WERI-Rb-1 (cell line): ENCODE measurements at regions not wholly inside any gene's neighbourhood (a gene's known extent, or its start where the extent isn't known, plus 50 kb on each side); places are given as distances from the start of the nearest gene placed in this dataset.

ENCODE experiments used
- DNase-seq: peaks from one replicate; pipeline ENCODE4 v3.0.0-alpha.2; 2020
- H3K27ac ChIP-seq: fragments of 250-450 bp; sonication (Bioruptor Pico); 2 replicates; pipeline ENCODE4 v1.5.1; 2020; ENCODE audit warnings: mild to moderate bottlenecking, moderate library complexity
- H3K27me3 ChIP-seq: fragments of 250-450 bp; sonication (Bioruptor Pico); 2 replicates; pipeline ENCODE4 v1.5.1; 2021; ENCODE audit warnings: mild to moderate bottlenecking, low read depth, moderate library complexity; ENCODE audit not compliant: insufficient read depth, severe bottlenecking
- H3K36me3 ChIP-seq: fragments of 250-450 bp; sonication (Bioruptor Pico); 2 replicates; pipeline ENCODE4 v1.5.1; 2020; ENCODE audit warnings: mild to moderate bottlenecking, moderate library complexity
- H3K4me3 ChIP-seq: 2 replicates; pipeline ENCODE4 v1.5.1; 2011; ENCODE audit warnings: low read depth, mild to moderate bottlenecking, control low read depth, low read length
- H3K9me3 ChIP-seq: fragments of 250-450 bp; sonication (Bioruptor Pico); 2 replicates; pipeline ENCODE4 v1.5.1; 2021; ENCODE audit warnings: mild to moderate bottlenecking, moderate library complexity; ENCODE audit not compliant: severe bottlenecking
- TF ChIP-seq, protein P1 (sequence below): IDR thresholded peaks from 2 replicates; pipeline ENCODE4 v1.5.1; 2011; ENCODE audit warnings: low read depth, mild to moderate bottlenecking, control low read depth, inconsistent platforms, low read length

DNA sequence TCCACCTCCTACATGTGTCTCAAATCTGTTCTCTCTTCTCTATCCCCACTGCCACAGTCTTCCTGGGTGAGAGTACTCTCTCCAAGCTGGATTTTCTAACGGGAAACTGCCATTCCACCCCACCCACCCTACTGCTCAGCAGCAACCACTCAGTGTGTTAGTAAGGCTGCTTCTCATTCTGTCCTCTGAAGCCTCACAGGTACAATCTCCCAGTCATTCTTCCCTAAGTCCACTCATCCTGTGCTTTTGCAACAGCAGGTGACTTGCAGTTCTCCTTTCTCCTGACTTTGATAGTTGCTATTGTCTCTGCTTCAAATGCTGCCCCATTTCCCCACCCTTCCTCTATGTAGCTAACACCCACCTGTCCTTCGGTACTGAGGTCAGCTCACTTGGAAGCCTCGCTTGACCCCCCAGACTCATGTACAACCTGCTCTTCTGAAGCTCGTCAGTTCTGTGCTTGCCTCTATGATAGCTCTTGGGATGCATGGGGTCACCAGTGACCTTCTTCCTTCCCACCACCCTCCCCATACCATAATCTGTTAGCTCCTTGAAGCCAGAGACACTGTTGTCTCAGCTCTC is 188.9 kb downstream of the RRAGC start:
- no peaks in the 10 kb centered on the region for H3K9me3 ChIP-seq
- no peaks in the 10 kb centered on the region for H3K36me3 ChIP-seq
- H3K27me3 ChIP-seq, result no peaks in the 10 kb centered on the region
- H3K4me3 ChIP-seq, result no peak overlapping the region
- TF ChIP-seq, protein P1, sequence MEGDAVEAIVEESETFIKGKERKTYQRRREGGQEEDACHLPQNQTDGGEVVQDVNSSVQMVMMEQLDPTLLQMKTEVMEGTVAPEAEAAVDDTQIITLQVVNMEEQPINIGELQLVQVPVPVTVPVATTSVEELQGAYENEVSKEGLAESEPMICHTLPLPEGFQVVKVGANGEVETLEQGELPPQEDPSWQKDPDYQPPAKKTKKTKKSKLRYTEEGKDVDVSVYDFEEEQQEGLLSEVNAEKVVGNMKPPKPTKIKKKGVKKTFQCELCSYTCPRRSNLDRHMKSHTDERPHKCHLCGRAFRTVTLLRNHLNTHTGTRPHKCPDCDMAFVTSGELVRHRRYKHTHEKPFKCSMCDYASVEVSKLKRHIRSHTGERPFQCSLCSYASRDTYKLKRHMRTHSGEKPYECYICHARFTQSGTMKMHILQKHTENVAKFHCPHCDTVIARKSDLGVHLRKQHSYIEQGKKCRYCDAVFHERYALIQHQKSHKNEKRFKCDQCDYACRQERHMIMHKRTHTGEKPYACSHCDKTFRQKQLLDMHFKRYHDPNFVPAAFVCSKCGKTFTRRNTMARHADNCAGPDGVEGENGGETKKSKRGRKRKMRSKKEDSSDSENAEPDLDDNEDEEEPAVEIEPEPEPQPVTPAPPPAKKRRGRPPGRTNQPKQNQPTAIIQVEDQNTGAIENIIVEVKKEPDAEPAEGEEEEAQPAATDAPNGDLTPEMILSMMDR, result no peak
- no peak for DNase-seq
- H3K27ac ChIP-seq, result no peak overlapping the region

DNA sequence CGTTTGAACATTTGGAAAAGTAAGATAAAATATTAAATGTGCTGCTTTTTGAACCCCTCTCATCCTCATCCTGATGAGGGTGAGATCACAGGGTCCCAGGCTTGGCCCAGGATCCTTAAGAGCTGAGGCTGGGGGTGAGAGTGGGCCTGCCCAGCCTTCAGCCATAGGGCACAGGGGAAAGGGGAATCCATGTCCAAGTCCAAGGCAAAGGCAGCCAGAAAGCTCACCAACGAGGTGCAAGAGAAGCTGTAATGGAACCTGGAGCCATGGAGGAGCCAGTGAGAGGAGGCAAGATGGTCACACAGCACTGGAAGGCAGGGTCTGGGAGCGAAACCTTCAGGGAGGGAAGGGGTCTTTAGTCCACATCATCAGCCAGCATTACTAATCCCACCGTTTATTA is 191.9 kb downstream of the RRAGC start:
- no peak overlapping the region for H3K27ac ChIP-seq
- TF ChIP-seq, protein P1, result no peak
- no peaks in the 10 kb centered on the region for H3K9me3 ChIP-seq
- no peaks in the 10 kb centered on the region for H3K27me3 ChIP-seq
- H3K4me3 ChIP-seq, result no peak overlapping the region
- no peak for DNase-seq
- no peaks in the 10 kb centered on the region for H3K36me3 ChIP-seq

DNA sequence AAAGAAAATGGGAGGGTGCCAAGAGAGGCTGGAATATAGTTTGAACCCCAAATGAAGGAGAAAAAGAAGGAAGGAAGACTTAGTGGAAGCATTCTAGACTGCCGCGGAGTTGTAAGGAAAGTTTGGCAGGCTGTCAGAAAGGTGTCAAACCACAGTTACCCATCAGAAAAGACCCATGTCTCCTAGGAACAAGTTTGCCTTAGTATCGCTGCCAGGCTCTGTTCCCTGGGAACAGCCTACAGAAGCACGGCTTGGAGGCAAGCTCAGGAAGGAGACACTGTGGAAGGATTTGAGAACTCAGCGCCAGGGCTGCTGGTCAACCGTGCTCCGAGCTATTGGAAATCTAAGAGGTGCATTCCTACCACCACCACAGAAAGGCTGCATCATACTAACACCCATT is 197.4 kb downstream of the RRAGC start:
- no peaks in the 10 kb centered on the region for H3K36me3 ChIP-seq
- no peaks in the 10 kb centered on the region for H3K27me3 ChIP-seq
- TF ChIP-seq, protein P1, result no peak
- H3K9me3 ChIP-seq, result no peaks in the 10 kb centered on the region
- no peak overlapping the region for H3K27ac ChIP-seq
- no peak overlapping the region for H3K4me3 ChIP-seq
- no peak for DNase-seq

DNA sequence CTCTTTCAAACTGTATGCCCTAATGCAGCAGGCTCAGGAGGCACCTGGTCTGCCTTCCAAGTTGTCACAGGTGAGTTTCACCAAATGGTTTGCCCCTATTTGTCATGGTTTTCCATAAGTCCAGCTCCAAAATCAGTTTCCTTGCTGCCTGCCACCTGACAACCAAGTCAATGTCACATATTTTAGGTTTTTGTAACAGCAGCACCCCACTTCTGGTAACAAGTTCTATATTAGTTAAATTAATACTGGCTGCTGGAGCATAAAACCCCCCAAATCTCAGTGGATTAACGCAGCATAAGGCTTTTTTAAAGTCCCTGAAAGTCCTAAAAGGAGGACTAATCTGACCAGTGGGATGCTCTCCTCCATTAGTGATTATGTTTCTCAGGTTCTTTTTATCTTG is 200.7 kb downstream of the RRAGC start:
- Histone ChIP-seq H3K4me3 (no peak overlapping the region), H3K36me3 (no peaks in the 10 kb centered on the region), H3K27ac (no peak overlapping the region), H3K27me3 (no peaks in the 10 kb centered on the region), H3K9me3 (no peaks in the 10 kb centered on the region)
- TF ChIP-seq, protein P1, result no peak
- DNase-seq, result no peak

DNA sequence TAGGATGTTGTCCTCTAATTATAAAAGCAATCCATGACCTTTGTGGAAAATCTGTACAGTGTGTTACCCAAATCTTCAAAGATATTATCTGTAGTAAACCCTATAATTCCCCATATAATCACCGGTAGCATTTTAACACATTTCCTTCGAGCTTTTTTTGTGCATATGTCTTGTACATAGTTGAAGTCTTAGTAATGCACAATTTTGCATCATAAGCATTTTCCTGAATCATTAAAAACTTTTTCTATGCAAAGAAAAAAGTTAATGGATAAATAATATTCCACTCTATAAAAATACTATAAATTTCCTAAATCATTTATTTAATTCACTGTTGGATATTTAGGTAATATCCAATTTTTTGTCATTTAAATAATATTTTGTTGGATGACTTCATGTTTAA is 201.7 kb downstream of the RRAGC start:
- Histone ChIP-seq H3K36me3 (no peaks in the 10 kb centered on the region), H3K27ac (peak overlapping the region; percentile 52), H3K27me3 (no peaks in the 10 kb centered on the region), H3K4me3 (no peak overlapping the region), H3K9me3 (no peaks in the 10 kb centered on the region)
- TF ChIP-seq, protein P1, result no peak
- DNase-seq, result no peak

DNA sequence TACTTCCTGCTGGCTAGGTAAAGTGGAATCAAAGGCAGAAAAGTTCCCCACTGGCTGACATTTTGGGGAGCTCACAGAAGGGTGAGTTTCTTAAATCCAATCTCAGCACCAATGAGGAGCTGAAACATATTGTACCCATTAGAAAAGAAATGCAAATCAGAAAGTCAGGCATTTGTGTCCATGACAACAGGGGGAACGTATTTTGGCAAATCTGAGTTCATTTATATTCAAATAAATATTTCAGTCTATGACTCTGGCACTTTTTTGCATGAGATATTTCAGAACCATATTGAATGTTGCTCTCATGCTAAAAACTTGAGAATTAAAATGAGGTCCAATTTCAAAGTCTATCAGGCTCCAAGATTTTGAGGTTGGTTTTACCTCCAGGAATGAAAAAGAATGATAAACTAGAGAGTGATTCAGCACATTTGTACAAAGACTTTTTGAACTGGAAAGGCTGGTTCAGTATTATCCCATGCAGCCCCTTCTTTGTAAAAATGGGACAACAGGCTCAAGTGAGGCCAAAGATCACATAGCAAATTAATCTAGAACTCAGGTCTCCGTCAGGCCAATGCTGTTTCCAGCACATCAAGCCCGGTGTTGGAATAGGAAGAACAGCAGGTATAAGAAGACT is 202.2 kb downstream of the RRAGC start:
- Histone ChIP-seq H3K27me3 (no peaks in the 10 kb centered on the region), H3K9me3 (no peaks in the 10 kb centered on the region), H3K4me3 (no peak overlapping the region), H3K27ac (peak overlapping the region; percentile 52), H3K36me3 (no peaks in the 10 kb centered on the region)
- DNase-seq, result no peak
- TF ChIP-seq, protein P1, result no peak
